NCI-H1092 (cell line): ENCODE measurements at regions not wholly inside any gene's neighbourhood (a gene's known extent, or its start where the extent isn't known, plus 50 kb on each side); places are given as distances from the start of the nearest gene placed in this dataset.
"Not testable (repeated sequence)": the region's sequence is repeated elsewhere in the genome, so short reads cannot be mapped to it uniquely, and the experiment has no call there.

Experiments used
- DNase-seq: peaks from one replicate; lab custom pipeline; 2025; lab: John Stamatoyannopoulos, UW

- DNase-seq = not testable (repeated sequence)
Measured at GRCh38 chr5:96097488-96097887, 135.8 kb upstream of the ELL2 start.

GRCh38 chr5:96096724-96097123 is 135.1 kb upstream of the ELL2 start:
- DNase-seq = no peak

GRCh38 chr5:96094904-96095303 is 133.3 kb upstream of the ELL2 start:
- no peak for DNase-seq

GRCh38 chr5:96093890-96094381 is 132.3 kb upstream of the ELL2 start:
- no peak for DNase-seq

- DNase-seq = no peak
Measured at GRCh38 chr5:96093340-96093739, 131.7 kb upstream of the ELL2 start.

GRCh38 chr5:96091874-96092273 is 130.2 kb upstream of the ELL2 start:
- no peak for DNase-seq

GRCh38 chr5:96090215-96090614 is 128.6 kb upstream of the ELL2 start:
- DNase-seq = no peak

GRCh38 chr5:96088706-96089498 is 127.3 kb upstream of the ELL2 start:
- no peak for DNase-seq

- DNase-seq = no peak
Measured at GRCh38 chr5:96087939-96088338, 126.3 kb upstream of the ELL2 start.

GRCh38 chr5:96084874-96085506 is 123.3 kb upstream of the ELL2 start:
- DNase-seq = no peak

- no peak for DNase-seq
Measured at GRCh38 chr5:96083361-96083881, 121.8 kb upstream of the ELL2 start.

GRCh38 chr5:96081276-96081858 is 119.7 kb upstream of the ELL2 start:
- no peak for DNase-seq

- no peak for DNase-seq
Measured at GRCh38 chr5:96080557-96080956, 118.9 kb upstream of the ELL2 start.

- DNase-seq = no peak
Measured at GRCh38 chr5:96079962-96080361, 118.3 kb upstream of the ELL2 start.

- DNase-seq = no peak
Measured at GRCh38 chr5:96079075-96079474, 117.4 kb upstream of the ELL2 start.

- DNase-seq = no peak
Measured at GRCh38 chr5:96076451-96076850, 114.8 kb upstream of the ELL2 start.

GRCh38 chr5:96075579-96076289 is 114.1 kb upstream of the ELL2 start:
- no peak for DNase-seq

- no peak for DNase-seq
Measured at GRCh38 chr5:96074870-96075269, 113.2 kb upstream of the ELL2 start.

- no peak for DNase-seq
Measured at GRCh38 chr5:96074460-96074859, 112.8 kb upstream of the ELL2 start.

- no peak for DNase-seq
Measured at GRCh38 chr5:96072791-96073165, 111.1 kb upstream of the ELL2 start.

GRCh38 chr5:96072138-96072790 is 110.6 kb upstream of the ELL2 start:
- DNase-seq = no peak
